ENCODE measurements at regions not wholly inside any gene's neighbourhood (a gene's known extent, or its start where the extent isn't known, plus 50 kb on each side); places are given as distances from the start of the nearest gene placed in this dataset.
A peak's percentile ranks its signal among the peaks of the same experiment; 100 is the strongest.

- H3K4me1 ChIP-seq (ENCODE audit: control insufficient read depth, extremely low read depth, insufficient read depth, low read length) = no peaks in the 10 kb centered on the region
- H3K79me2 ChIP-seq (ENCODE audit: control insufficient read depth, insufficient read depth, low read length) = no peaks in the 10 kb centered on the region
- H3K27ac ChIP-seq (ENCODE audit: insufficient read depth, low read length) = no peak overlapping the region
- H3K36me3 ChIP-seq (ENCODE audit: control insufficient read depth, insufficient read depth, low read length) = no peaks in the 10 kb centered on the region
- H2AFZ ChIP-seq (ENCODE audit: low read length) = no peak overlapping the region
- H3K4me2 ChIP-seq (ENCODE audit: extremely low read depth, insufficient read depth, low read length) = no peak overlapping the region
- H3K9me3 ChIP-seq (ENCODE audit: control insufficient read depth, insufficient read depth, low read depth, low read length) = no peaks in the 10 kb centered on the region
- DNase-seq (ENCODE audit: low read depth in 2 of 2) = peak; percentile 24 to 66
- no peaks in the 10 kb centered on the region for H4K20me1 ChIP-seq (ENCODE audit: control insufficient read depth, extremely low read depth, insufficient read depth, low read length)
- H3K9ac ChIP-seq (ENCODE audit: insufficient read depth, low read length) = no peak overlapping the region
- no peak overlapping the region for H3K4me3 ChIP-seq (replicated peaks in 1 of 4; ENCODE audit: control extremely low read depth in 1 of 4, insufficient read depth in 1 of 4, low read depth in 3 of 4, low read length in 4 of 4)
- TF ChIP-seq CTCF (conservative IDR thresholded peaks at IDR 0.05 in 1 of 2, IDR thresholded peaks at IDR 0.05 in 1 of 2; ENCODE audit: low read depth in 1 of 2, low read length in 2 of 2) (no peak), EZH2 (IDR thresholded peaks at IDR 0.05; ENCODE audit: low read length, missing control alignments) (no peak)
- H3K27me3 ChIP-seq (ENCODE audit: control insufficient read depth, insufficient read depth, low read length) = no peaks in the 10 kb centered on the region
Observed at GRCh38 chr2:147173189-147173581, 671.6 kb upstream of the ACVR2A start.

- no peak overlapping the region for H2AFZ ChIP-seq (ENCODE audit: low read length)
- H3K9ac ChIP-seq (ENCODE audit: insufficient read depth, low read length) = no peak overlapping the region
- no peak overlapping the region for H3K4me2 ChIP-seq (ENCODE audit: extremely low read depth, insufficient read depth, low read length)
Observed at GRCh38 chr2:147172493-147173188, 672.2 kb upstream of the ACVR2A start.

GRCh38 chr2:147171941-147172340 is 672.9 kb upstream of the ACVR2A start:
- Histone ChIP-seq H3K9me3 (ENCODE audit: control insufficient read depth, insufficient read depth, low read depth, low read length) (no peaks in the 10 kb centered on the region), H3K9ac (ENCODE audit: insufficient read depth, low read length) (no peak overlapping the region), H3K27me3 (ENCODE audit: control insufficient read depth, insufficient read depth, low read length) (no peaks in the 10 kb centered on the region), H3K27ac (ENCODE audit: insufficient read depth, low read length) (no peak overlapping the region), H4K20me1 (ENCODE audit: control insufficient read depth, extremely low read depth, insufficient read depth, low read length) (no peaks in the 10 kb centered on the region), H3K79me2 (ENCODE audit: control insufficient read depth, insufficient read depth, low read length) (no peaks in the 10 kb centered on the region), H2AFZ (ENCODE audit: low read length) (no peak overlapping the region), H3K4me2 (ENCODE audit: extremely low read depth, insufficient read depth, low read length) (no peak overlapping the region), H3K36me3 (ENCODE audit: control insufficient read depth, insufficient read depth, low read length) (no peaks in the 10 kb centered on the region), H3K4me3 (replicated peaks in 1 of 4; ENCODE audit: control extremely low read depth in 1 of 4, insufficient read depth in 1 of 4, low read depth in 3 of 4, low read length in 4 of 4) (no peak overlapping the region), H3K4me1 (ENCODE audit: control insufficient read depth, extremely low read depth, insufficient read depth, low read length) (no peaks in the 10 kb centered on the region)
- peak; percentile 32 to 51 for DNase-seq (ENCODE audit: low read depth in 2 of 2)
- TF ChIP-seq CTCF (conservative IDR thresholded peaks at IDR 0.05 in 1 of 2, IDR thresholded peaks at IDR 0.05 in 1 of 2; ENCODE audit: low read depth in 1 of 2, low read length in 2 of 2) = no peak
- TF ChIP-seq EZH2 (IDR thresholded peaks at IDR 0.05; ENCODE audit: low read length, missing control alignments) = no peak

More at GRCh38 chr2:147172493-147173188, 672.2 kb upstream of the ACVR2A start:
- Histone ChIP-seq H3K79me2 (ENCODE audit: control insufficient read depth, insufficient read depth, low read length) (no peaks in the 10 kb centered on the region), H3K27ac (ENCODE audit: insufficient read depth, low read length) (no peak overlapping the region), H3K27me3 (ENCODE audit: control insufficient read depth, insufficient read depth, low read length) (no peaks in the 10 kb centered on the region), H3K9me3 (ENCODE audit: control insufficient read depth, insufficient read depth, low read depth, low read length) (no peaks in the 10 kb centered on the region), H3K4me1 (ENCODE audit: control insufficient read depth, extremely low read depth, insufficient read depth, low read length) (no peaks in the 10 kb centered on the region), H3K4me3 (replicated peaks in 1 of 4; ENCODE audit: control extremely low read depth in 1 of 4, insufficient read depth in 1 of 4, low read depth in 3 of 4, low read length in 4 of 4) (no peak overlapping the region), H4K20me1 (ENCODE audit: control insufficient read depth, extremely low read depth, insufficient read depth, low read length) (no peaks in the 10 kb centered on the region), H3K36me3 (ENCODE audit: control insufficient read depth, insufficient read depth, low read length) (no peaks in the 10 kb centered on the region)
- DNase-seq (ENCODE audit: low read depth in 2 of 2) = no peak
- no peak for TF ChIP-seq CTCF (conservative IDR thresholded peaks at IDR 0.05 in 1 of 2, IDR thresholded peaks at IDR 0.05 in 1 of 2; ENCODE audit: low read depth in 1 of 2, low read length in 2 of 2)
- no peak for TF ChIP-seq EZH2 (IDR thresholded peaks at IDR 0.05; ENCODE audit: low read length, missing control alignments)

Data from fibroblast of lung (primary cell).